OCI-LY1 (cell line): ENCODE measurements at regions not wholly inside any gene's neighbourhood (a gene's known extent, or its start where the extent isn't known, plus 50 kb on each side); places are given as distances from the start of the nearest gene placed in this dataset.

Source experiments
- H2AFZ ChIP-seq: fragments of 200-600 bp; sonication (generic), shearing (Covaris generic); 2 replicates; pipeline ENCODE4 v1.6.0; 2014; ENCODE audit warnings: antibody characterized with exemption, mild to moderate bottlenecking, low read length
- H3F3A ChIP-seq: fragments of 200-600 bp; sonication (generic), shearing (Covaris generic); 2 replicates; pipeline ENCODE4 v1.6.0; 2014; ENCODE audit warnings: mild to moderate bottlenecking, antibody characterized with exemption, low read length, moderate library complexity; ENCODE audit not compliant: insufficient read depth
- H3K27ac ChIP-seq: fragments of 200-600 bp; sonication (generic); 2 replicates; pipeline ENCODE4 v1.5.1; 2014; ENCODE audit warnings: low read length, mixed run types, mild to moderate bottlenecking, low read depth; ENCODE audit not compliant: poor library complexity, severe bottlenecking
- H3K27me3 ChIP-seq: fragments of 200-600 bp; sonication (generic); 2 replicates; pipeline ENCODE4 v1.6.0; 2014; ENCODE audit warnings: antibody characterized with exemption, mild to moderate bottlenecking, low read length, moderate library complexity; ENCODE audit not compliant: insufficient read depth
- H3K36me3 ChIP-seq: fragments of 200-600 bp; sonication (generic); 2 replicates; pipeline ENCODE4 v1.6.1; 2014; ENCODE audit warnings: mild to moderate bottlenecking, antibody characterized with exemption, low read length, moderate library complexity, mixed read lengths; ENCODE audit not compliant: insufficient read depth
- H3K4me1 ChIP-seq: fragments of 200-600 bp; sonication (generic); 2 replicates; pipeline ENCODE4 v1.5.1; 2014; ENCODE audit warnings: mild to moderate bottlenecking, low read length, moderate library complexity; ENCODE audit not compliant: insufficient read depth, severe bottlenecking
- H3K4me2 ChIP-seq: fragments of 200-600 bp; sonication (generic), shearing (Covaris generic); 2 replicates; pipeline ENCODE4 v1.6.1; 2014; ENCODE audit warnings: low read length
- H3K4me3 ChIP-seq: fragments of 200-600 bp; sonication (generic); 2 replicates; pipeline ENCODE4 v1.5.1; 2014; ENCODE audit warnings: low read length, low read depth, mild to moderate bottlenecking, mixed read lengths; ENCODE audit not compliant: poor library complexity, severe bottlenecking
- H3K79me2 ChIP-seq: fragments of 200-600 bp; shearing (Covaris generic); 2 replicates; pipeline ENCODE4 v1.6.1; 2016; ENCODE audit warnings: mixed run types, low read length, mixed read lengths; ENCODE audit not compliant: insufficient read depth
- H3K9ac ChIP-seq: fragments of 200-600 bp; sonication (generic), shearing (Covaris generic); 2 replicates; pipeline ENCODE4 v1.6.1; 2014; ENCODE audit warnings: mild to moderate bottlenecking, low read length, mixed read lengths
- H3K9me2 ChIP-seq: fragments of 200-600 bp; sonication (generic), shearing (Covaris generic); 2 replicates; pipeline ENCODE4 v1.6.1; 2014; ENCODE audit warnings: low read depth, mild to moderate bottlenecking, low read length, mixed read lengths
- H3K9me3 ChIP-seq: fragments of 200-600 bp; shearing (Covaris generic); 2 replicates; pipeline ENCODE4 v1.6.1; 2014; ENCODE audit warnings: low read length, mixed read lengths
- H4K20me1 ChIP-seq: fragments of 200-600 bp; sonication (generic), shearing (Covaris generic); 2 replicates; pipeline ENCODE4 v1.6.0; 2016; ENCODE audit warnings: mild to moderate bottlenecking, low read length; ENCODE audit not compliant: insufficient read depth
- CTCF ChIP-seq: fragments of 200-600 bp; sonication (generic), shearing (Covaris generic); IDR thresholded peaks from 2 replicates; pipeline ENCODE4 v1.5.1; 2017; ENCODE audit warnings: mild to moderate bottlenecking, antibody characterized with exemption, low read length, moderate library complexity, mixed read lengths
- EZH2 ChIP-seq: fragments of 200-600 bp; sonication (generic), shearing (Covaris generic); IDR thresholded peaks from 2 replicates; pipeline ENCODE4 v1.8.0; 2017; ENCODE audit warnings: borderline replicate concordance, mixed run types, mild to moderate bottlenecking, antibody characterized with exemption, low read length, moderate library complexity, mixed read lengths

GRCh38 chr4:27861802-27862201, 1001.2 kb downstream of the STIM2 start:
- Histone ChIP-seq H4K20me1 (no peaks in the 10 kb centered on the region), H3K4me2 (no peak overlapping the region), H3K27me3 (no peaks in the 10 kb centered on the region), H3K9me2 (no peaks in the 10 kb centered on the region), H3K9me3 (no peaks in the 10 kb centered on the region), H3K9ac (no peak overlapping the region), H3K79me2 (no peaks in the 10 kb centered on the region), H2AFZ (no peak overlapping the region), H3K4me1 (no peaks in the 10 kb centered on the region), H3F3A (no peaks in the 10 kb centered on the region), H3K4me3 (no peak overlapping the region), H3K27ac (no peak overlapping the region), H3K36me3 (no peaks in the 10 kb centered on the region)
- TF ChIP-seq CTCF (no peak), EZH2 (no peak)

- TF ChIP-seq EZH2: no peak
- TF ChIP-seq CTCF: no peak
- Histone ChIP-seq H3K4me1 (no peaks in the 10 kb centered on the region), H3K79me2 (no peaks in the 10 kb centered on the region), H3K4me2 (no peak overlapping the region), H3K9me3 (no peaks in the 10 kb centered on the region), H3K4me3 (no peak overlapping the region), H3K27me3 (no peaks in the 10 kb centered on the region), H3K36me3 (no peaks in the 10 kb centered on the region), H4K20me1 (no peaks in the 10 kb centered on the region), H2AFZ (no peak overlapping the region), H3K9me2 (no peaks in the 10 kb centered on the region), H3K9ac (no peak overlapping the region), H3K27ac (no peak overlapping the region), H3F3A (no peaks in the 10 kb centered on the region)
Measured at GRCh38 chr4:27873596-27873995, 1013.0 kb downstream of the STIM2 start.

GRCh38 chr4:27881705-27882104, 1021.1 kb downstream of the STIM2 start:
- no peaks in the 10 kb centered on the region for H3K4me1 ChIP-seq
- H2AFZ ChIP-seq: no peak overlapping the region
- no peak overlapping the region for H3K9ac ChIP-seq
- H3K27me3 ChIP-seq: no peaks in the 10 kb centered on the region
- TF ChIP-seq CTCF (no peak), EZH2 (no peak)
- H4K20me1 ChIP-seq: no peaks in the 10 kb centered on the region
- no peaks in the 10 kb centered on the region for H3K9me2 ChIP-seq
- H3K36me3 ChIP-seq: no peaks in the 10 kb centered on the region
- H3K79me2 ChIP-seq: no peaks in the 10 kb centered on the region
- no peak overlapping the region for H3K4me2 ChIP-seq
- H3F3A ChIP-seq: no peaks in the 10 kb centered on the region
- H3K4me3 ChIP-seq: no peak overlapping the region
- no peak overlapping the region for H3K27ac ChIP-seq
- no peaks in the 10 kb centered on the region for H3K9me3 ChIP-seq
